RWPE1 (cell line): ENCODE measurements at regions not wholly inside any gene's neighbourhood (a gene's known extent, or its start where the extent isn't known, plus 50 kb on each side); places are given as distances from the start of the nearest gene placed in this dataset.

Experiments used
- CTCF ChIA-PET: fragments of 350-600 bp; sonication (Branson Sonifier 250); formaldehyde crosslinking; extraction: SDS; loops from one replicate; lab custom pipeline; 2021; lab: Yijun Ruan, JAX
- POLR2A ChIA-PET: fragments of 400-600 bp; formaldehyde crosslinking; extraction: SDS; loops from one replicate; lab custom pipeline; 2020; ENCODE audit warnings: antibody characterized with exemption; ENCODE audit not compliant: low non-redundant PET; lab: Yijun Ruan, JAX
- DNase-seq: peaks from one replicate; pipeline ENCODE4 v3.0.0; 2012; ENCODE audit warnings: low spot score
- H3K27ac ChIP-seq: fragments of 450-650 bp; 2 replicates; pipeline ENCODE4 v1.5.1; 2017
- TF ChIP-seq, protein P1 (sequence below): fragments of 450-650 bp; conservative IDR thresholded peaks from 2 replicates; pipeline ENCODE4 v1.5.1; 2017; ENCODE audit warnings: low read depth, mild to moderate bottlenecking

DNA sequence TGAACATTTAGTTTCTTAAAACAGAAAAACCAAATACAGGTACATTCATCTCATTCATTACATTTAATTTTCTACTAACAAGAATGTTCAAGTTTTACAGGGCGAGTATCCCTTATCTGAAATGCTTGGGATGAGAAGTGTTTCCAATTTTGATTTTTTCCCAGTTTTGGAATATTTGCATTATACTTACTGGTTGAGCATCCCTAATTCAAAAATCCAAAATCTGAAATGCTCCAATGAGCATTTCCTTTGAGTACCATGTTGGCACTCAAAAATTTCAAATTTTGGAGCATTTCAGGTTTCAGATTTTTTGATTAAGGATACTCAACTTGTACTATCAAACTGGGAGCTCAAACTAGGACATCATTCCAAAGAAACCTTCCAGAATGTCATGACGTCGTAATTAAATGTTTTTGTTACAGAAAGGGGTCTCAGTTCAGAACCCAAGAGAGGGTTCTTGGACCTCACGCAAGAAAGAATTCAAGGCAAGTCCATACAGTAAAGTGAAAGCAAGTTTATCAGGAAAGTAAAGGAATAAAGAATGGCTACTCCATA, 90.8 kb upstream of the PIK3CG start:
- TF ChIP-seq, protein P1, sequence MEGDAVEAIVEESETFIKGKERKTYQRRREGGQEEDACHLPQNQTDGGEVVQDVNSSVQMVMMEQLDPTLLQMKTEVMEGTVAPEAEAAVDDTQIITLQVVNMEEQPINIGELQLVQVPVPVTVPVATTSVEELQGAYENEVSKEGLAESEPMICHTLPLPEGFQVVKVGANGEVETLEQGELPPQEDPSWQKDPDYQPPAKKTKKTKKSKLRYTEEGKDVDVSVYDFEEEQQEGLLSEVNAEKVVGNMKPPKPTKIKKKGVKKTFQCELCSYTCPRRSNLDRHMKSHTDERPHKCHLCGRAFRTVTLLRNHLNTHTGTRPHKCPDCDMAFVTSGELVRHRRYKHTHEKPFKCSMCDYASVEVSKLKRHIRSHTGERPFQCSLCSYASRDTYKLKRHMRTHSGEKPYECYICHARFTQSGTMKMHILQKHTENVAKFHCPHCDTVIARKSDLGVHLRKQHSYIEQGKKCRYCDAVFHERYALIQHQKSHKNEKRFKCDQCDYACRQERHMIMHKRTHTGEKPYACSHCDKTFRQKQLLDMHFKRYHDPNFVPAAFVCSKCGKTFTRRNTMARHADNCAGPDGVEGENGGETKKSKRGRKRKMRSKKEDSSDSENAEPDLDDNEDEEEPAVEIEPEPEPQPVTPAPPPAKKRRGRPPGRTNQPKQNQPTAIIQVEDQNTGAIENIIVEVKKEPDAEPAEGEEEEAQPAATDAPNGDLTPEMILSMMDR, result no peak
- no peak for DNase-seq
- H3K27ac ChIP-seq, result no peak overlapping the region
- ChIA-PET CTCF (interaction anchor here (1.4 kb wide), 1 partner anchor 10 kb away, joined by 5 read pairs; no protein-coding TSS in a partner anchor), POLR2A (no interaction called here)

DNA sequence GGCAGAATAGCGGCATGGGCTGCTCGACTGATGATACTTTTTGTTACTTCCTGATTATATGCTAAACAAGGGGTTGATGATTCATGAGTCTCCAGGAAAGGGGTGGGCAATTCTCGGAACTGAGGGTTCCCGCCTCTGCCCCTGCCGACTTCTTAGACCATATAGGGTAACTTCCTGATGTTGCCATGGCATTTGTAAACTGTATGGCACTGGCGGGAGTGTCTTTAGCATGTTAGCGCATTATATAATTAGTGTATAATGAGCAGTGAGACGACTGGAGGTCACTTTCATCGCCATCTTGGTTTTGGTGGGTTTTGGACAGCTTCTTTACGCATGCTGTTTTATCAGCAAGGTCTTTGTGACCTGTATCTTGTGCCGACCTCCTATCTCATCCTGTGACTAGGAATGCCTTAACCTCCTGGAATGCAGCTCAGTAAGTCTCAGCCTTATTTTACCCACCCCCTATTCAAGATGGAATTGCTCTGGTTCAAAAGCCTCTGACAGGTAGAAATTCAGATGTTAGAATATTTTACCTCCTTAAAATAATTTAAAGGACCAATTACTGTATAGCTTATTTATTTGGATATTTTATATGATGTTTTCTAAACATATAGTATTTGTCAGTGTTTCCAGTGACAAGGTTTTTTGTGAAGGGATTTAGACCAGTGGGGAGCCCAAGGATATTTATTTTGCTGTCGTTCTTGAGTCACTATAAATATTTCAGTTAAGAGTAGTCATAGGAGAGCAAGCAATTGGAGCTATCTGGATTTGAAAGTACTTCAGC, 90.1 kb upstream of the PIK3CG start:
- no peak for DNase-seq
- H3K27ac ChIP-seq, result no peak overlapping the region
- POLR2A ChIA-PET, result no interaction called here

DNA sequence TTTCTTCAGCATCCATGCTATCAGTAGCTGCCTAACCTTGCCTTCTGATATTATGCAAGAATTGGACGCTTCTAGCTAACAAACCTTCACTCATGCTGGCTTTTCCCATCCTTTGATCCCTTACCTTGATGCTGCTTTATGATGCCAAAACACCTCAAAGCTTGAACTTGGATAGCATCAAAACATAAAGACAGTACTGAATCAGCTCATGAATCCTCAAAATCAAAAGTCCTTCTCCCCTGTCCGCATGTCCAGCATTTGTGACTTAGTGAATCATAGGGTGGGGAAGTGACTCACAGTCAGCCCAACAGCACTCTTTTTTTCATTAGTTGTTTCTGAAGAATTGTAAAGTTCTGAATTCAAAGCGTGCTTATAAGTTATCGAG, 89.5 kb upstream of the PIK3CG start:
- TF ChIP-seq, protein P1, result no peak
- H3K27ac ChIP-seq, result no peak overlapping the region
- POLR2A ChIA-PET, result no interaction called here
- peak; percentile 75 for DNase-seq
- CTCF ChIA-PET, result interaction anchor here (1.4 kb wide), 1 partner anchor 11 kb away, joined by 5 read pairs; no protein-coding TSS in a partner anchor

More for the DNA sequence above, 90.1 kb upstream of the PIK3CG start:
- TF ChIP-seq, protein P1, result no peak
- CTCF ChIA-PET, result interaction anchor here (1.4 kb wide), 1 partner anchor 11 kb away, joined by 5 read pairs; no protein-coding TSS in a partner anchor

DNA sequence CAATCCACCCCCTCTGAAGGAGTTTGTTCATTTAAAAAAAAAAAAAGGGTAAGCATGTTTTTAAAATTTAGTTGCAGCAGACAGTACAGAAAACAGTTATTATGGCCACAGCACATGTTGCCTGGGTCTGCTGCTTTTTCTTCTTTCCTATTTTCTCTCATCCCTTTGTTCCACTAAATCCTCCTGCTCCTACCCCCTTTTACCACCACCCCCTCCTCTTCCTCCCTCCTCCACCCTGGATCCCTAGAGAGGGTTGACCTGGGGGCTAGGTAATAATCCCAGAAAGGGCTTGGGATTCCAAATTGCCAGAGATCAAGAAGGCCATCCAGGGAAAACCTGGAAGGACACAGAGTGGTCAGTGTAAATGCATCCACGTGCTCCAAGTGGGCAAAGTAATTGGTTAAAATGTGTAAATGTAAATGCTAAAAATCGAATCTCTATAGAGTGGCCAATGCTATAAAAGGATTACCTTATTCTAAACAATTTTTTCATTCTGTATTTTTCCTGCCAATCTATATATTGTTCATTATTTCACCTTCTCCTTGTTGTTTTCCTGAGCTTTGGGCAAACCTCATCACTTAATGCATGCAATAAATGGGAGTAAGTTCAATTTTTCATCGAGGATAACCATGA, 89.0 kb upstream of the PIK3CG start:
- TF ChIP-seq, protein P1, result no peak
- H3K27ac ChIP-seq, result no peak overlapping the region
- DNase-seq, result no peak
- POLR2A ChIA-PET, result no interaction called here
- CTCF ChIA-PET, result interaction anchor here (1.4 kb wide), 1 partner anchor 12 kb away, joined by 5 read pairs; no protein-coding TSS in a partner anchor

DNA sequence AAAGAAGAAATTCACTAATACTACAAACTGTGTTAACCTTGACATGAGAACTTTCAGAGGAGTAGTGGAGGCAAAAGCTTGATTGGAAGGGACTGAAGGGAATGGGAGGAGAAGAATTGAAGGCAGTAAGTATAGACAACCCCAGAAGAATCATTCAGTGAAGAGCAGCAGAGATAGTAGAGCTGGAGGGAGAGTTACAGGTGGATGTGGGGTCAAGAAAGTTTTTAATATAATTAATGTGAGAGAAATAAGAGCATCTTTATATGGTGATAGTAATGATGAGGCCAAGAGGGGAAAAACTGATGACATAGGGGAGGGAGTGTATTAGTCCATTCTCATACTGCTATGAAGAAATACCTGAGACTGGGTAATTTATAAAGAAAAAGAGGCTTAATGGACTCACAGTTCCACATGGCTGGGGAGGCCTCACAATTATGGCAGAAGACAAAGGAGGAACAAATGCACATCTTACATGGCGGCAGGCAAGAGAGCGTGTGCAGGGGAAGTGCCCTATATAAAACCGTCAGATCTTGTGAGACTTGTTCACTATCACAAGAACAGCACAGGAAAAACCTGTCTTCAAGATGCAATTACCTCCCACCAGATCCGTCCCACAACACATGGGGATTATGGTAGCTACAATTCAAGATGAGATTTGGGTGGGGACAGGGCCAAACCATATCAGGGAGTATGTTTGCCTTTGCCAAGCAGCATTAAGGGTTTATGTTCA, 88.3 kb upstream of the PIK3CG start:
- CTCF ChIA-PET, result no interaction called here
- no peak overlapping the region for H3K27ac ChIP-seq
- POLR2A ChIA-PET, result no interaction called here
- TF ChIP-seq, protein P1, result no peak
- no peak for DNase-seq
